Mucosa of rectum (tissue), 2 donors: ENCODE measurements at regions not wholly inside any gene's neighbourhood (a gene's known extent, or its start where the extent isn't known, plus 50 kb on each side); places are given as distances from the start of the nearest gene placed in this dataset.

Experiments used
- H3K27ac ChIP-seq, 2 donors: one replicate each; pipeline ENCODE4 v1.7.0; 2013; ENCODE audit warnings: inconsistent platforms in 2 of 2, low read depth in 2 of 2, low read length in 2 of 2
- H3K27me3 ChIP-seq, 2 donors: one replicate each; pipeline ENCODE4 v1.7.0; 2013; ENCODE audit warnings: low read length in 2 of 2; ENCODE audit not compliant: control insufficient read depth in 2 of 2, insufficient read depth in 2 of 2
- H3K36me3 ChIP-seq, 2 donors: one replicate each; pipeline ENCODE4 v1.7.0; 2013; ENCODE audit warnings: low read length in 2 of 2; ENCODE audit not compliant: control insufficient read depth in 2 of 2, insufficient read depth in 2 of 2
- H3K4me1 ChIP-seq, 2 donors: one replicate each; pipeline ENCODE4 v1.7.0; 2013; ENCODE audit warnings: low read length in 2 of 2, mild to moderate bottlenecking in 1 of 2; ENCODE audit not compliant: control insufficient read depth in 2 of 2, insufficient read depth in 2 of 2
- H3K4me3 ChIP-seq, 2 donors: one replicate each; pipeline ENCODE4 v1.7.0; 2013; ENCODE audit warnings: low read length in 2 of 2
- H3K9ac ChIP-seq, 2 donors: one replicate each; pipeline ENCODE4 v1.7.0; 2013; ENCODE audit warnings: low read length in 2 of 2, low read depth in 1 of 2, mild to moderate bottlenecking in 1 of 2
- H3K9me3 ChIP-seq, 2 donors: one replicate each; pipeline ENCODE4 v1.7.0; 2013; ENCODE audit warnings: low read length in 2 of 2; ENCODE audit not compliant: control insufficient read depth in 2 of 2
- donor health status: healthy.
- donor health status: Normal muscosa, but diverticular disease.

- Histone ChIP-seq H3K4me1 (no peaks in the 10 kb centered on the region), H3K9ac (no peak overlapping the region), H3K27ac (no peak overlapping the region), H3K27me3 (no peaks in the 10 kb centered on the region), H3K4me3 (no peak overlapping the region), H3K9me3 (no peaks in the 10 kb centered on the region), H3K36me3 (no peaks in the 10 kb centered on the region)
Measured at GRCh38 chr9:119838210-119838609, 469.0 kb upstream of the BRINP1 start.

DNA sequence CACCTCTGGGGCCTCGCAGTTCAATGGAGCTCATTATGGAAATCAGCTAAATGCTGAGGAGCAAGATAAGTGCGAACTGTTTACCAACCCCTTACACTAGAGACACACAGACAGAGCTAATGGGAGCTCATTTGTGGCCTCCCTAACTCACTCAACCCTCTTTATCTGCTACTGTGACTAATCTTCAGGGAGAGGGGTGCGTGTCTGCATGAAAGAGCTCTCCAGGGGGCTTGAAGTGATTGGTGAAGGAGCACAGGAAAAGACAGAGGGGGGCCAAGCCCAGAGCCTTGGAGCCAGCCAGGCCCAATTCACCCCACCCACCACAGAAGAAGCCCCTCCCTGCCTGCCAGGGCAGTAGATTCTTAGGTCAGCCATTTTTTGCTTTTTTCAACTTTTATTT is 466.8 kb upstream of the BRINP1 start:
- Histone ChIP-seq H3K9me3 (no peaks in the 10 kb centered on the region), H3K27me3 (no peaks in the 10 kb centered on the region), H3K36me3 (no peaks in the 10 kb centered on the region), H3K27ac (no peak overlapping the region), H3K4me3 (no peak overlapping the region), H3K9ac (no peak overlapping the region), H3K4me1 (no peaks in the 10 kb centered on the region)

GRCh38 chr9:119834064-119834620 is 464.9 kb upstream of the BRINP1 start:
- H3K27me3 ChIP-seq: no peaks in the 10 kb centered on the region
- no peaks in the 10 kb centered on the region for H3K9me3 ChIP-seq
- no peak overlapping the region for H3K9ac ChIP-seq
- no peak overlapping the region for H3K4me3 ChIP-seq
- no peaks in the 10 kb centered on the region for H3K36me3 ChIP-seq
- H3K4me1 ChIP-seq: no peaks in the 10 kb centered on the region
- no peak overlapping the region for H3K27ac ChIP-seq

- Histone ChIP-seq H3K9ac (no peak overlapping the region), H3K27me3 (no peaks in the 10 kb centered on the region), H3K36me3 (no peaks in the 10 kb centered on the region), H3K4me1 (no peaks in the 10 kb centered on the region), H3K27ac (no peak overlapping the region), H3K9me3 (no peaks in the 10 kb centered on the region), H3K4me3 (no peak overlapping the region)
Measured at GRCh38 chr9:119831309-119831708, 462.1 kb upstream of the BRINP1 start.

- H3K27ac ChIP-seq: no peak overlapping the region
- no peaks in the 10 kb centered on the region for H3K4me1 ChIP-seq
Measured at GRCh38 chr9:119829748-119830147, 460.5 kb upstream of the BRINP1 start.

GRCh38 chr9:119829186-119829585 is 460.0 kb upstream of the BRINP1 start:
- Histone ChIP-seq H3K27me3 (no peaks in the 10 kb centered on the region), H3K27ac (no peak overlapping the region), H3K4me3 (no peak overlapping the region), H3K4me1 (no peaks in the 10 kb centered on the region), H3K9ac (no peak overlapping the region), H3K36me3 (no peaks in the 10 kb centered on the region), H3K9me3 (no peaks in the 10 kb centered on the region)

More at GRCh38 chr9:119829748-119830147, 460.5 kb upstream of the BRINP1 start:
- no peak overlapping the region for H3K9ac ChIP-seq
- H3K36me3 ChIP-seq: no peaks in the 10 kb centered on the region
- H3K4me3 ChIP-seq: no peak overlapping the region
- no peaks in the 10 kb centered on the region for H3K27me3 ChIP-seq
- no peaks in the 10 kb centered on the region for H3K9me3 ChIP-seq

- no peaks in the 10 kb centered on the region for H3K36me3 ChIP-seq
Measured at GRCh38 chr9:119827526-119827925, 458.3 kb upstream of the BRINP1 start.

GRCh38 chr9:119827126-119827525 is 457.9 kb upstream of the BRINP1 start:
- Histone ChIP-seq H3K4me1 (no peaks in the 10 kb centered on the region), H3K9ac (no peak overlapping the region), H3K4me3 (no peak overlapping the region), H3K27ac (no peak overlapping the region), H3K27me3 (no peaks in the 10 kb centered on the region), H3K9me3 (no peaks in the 10 kb centered on the region), H3K36me3 (no peaks in the 10 kb centered on the region)

More at GRCh38 chr9:119827526-119827925, 458.3 kb upstream of the BRINP1 start:
- Histone ChIP-seq H3K4me1 (no peaks in the 10 kb centered on the region), H3K27me3 (no peaks in the 10 kb centered on the region), H3K4me3 (no peak overlapping the region), H3K9me3 (no peaks in the 10 kb centered on the region), H3K9ac (no peak overlapping the region), H3K27ac (no peak overlapping the region)

- no peaks in the 10 kb centered on the region for H3K27me3 ChIP-seq
- H3K27ac ChIP-seq: no peak overlapping the region
- H3K4me1 ChIP-seq: no peaks in the 10 kb centered on the region
- no peak overlapping the region for H3K4me3 ChIP-seq
- H3K9ac ChIP-seq: no peak overlapping the region
- H3K36me3 ChIP-seq: no peaks in the 10 kb centered on the region
- no peaks in the 10 kb centered on the region for H3K9me3 ChIP-seq
Measured at GRCh38 chr9:119818726-119819435, 449.6 kb upstream of the BRINP1 start.

- no peak overlapping the region for H3K4me3 ChIP-seq
- no peaks in the 10 kb centered on the region for H3K4me1 ChIP-seq
- no peak overlapping the region for H3K27ac ChIP-seq
- no peak overlapping the region for H3K9ac ChIP-seq
- H3K9me3 ChIP-seq: no peaks in the 10 kb centered on the region
- H3K36me3 ChIP-seq: no peaks in the 10 kb centered on the region
- no peaks in the 10 kb centered on the region for H3K27me3 ChIP-seq
Measured at GRCh38 chr9:119810645-119811429, 441.6 kb upstream of the BRINP1 start.
